RWPE1 (cell line): ENCODE measurements at regions not wholly inside any gene's neighbourhood (a gene's known extent, or its start where the extent isn't known, plus 50 kb on each side); places are given as distances from the start of the nearest gene placed in this dataset.

Experiments
- CTCF ChIA-PET: fragments of 350-600 bp; sonication (Branson Sonifier 250); formaldehyde crosslinking; extraction: SDS; loops from one replicate; lab custom pipeline; 2021; lab: Yijun Ruan, JAX
- POLR2A ChIA-PET: fragments of 400-600 bp; formaldehyde crosslinking; extraction: SDS; loops from one replicate; lab custom pipeline; 2020; ENCODE audit warnings: antibody characterized with exemption; ENCODE audit not compliant: low non-redundant PET; lab: Yijun Ruan, JAX
- DNase-seq: peaks from one replicate; pipeline ENCODE4 v3.0.0; 2012; ENCODE audit warnings: low spot score
- H3K27ac ChIP-seq: fragments of 450-650 bp; 2 replicates; pipeline ENCODE4 v1.5.1; 2017
- TF ChIP-seq, protein P1 (sequence below): fragments of 450-650 bp; conservative IDR thresholded peaks from 2 replicates; pipeline ENCODE4 v1.5.1; 2017; ENCODE audit warnings: low read depth, mild to moderate bottlenecking

GRCh38 chr12:47577206-47577989, 128.4 kb downstream of the RPAP3 start:
- CTCF ChIA-PET: no interaction called here
- TF ChIP-seq, protein P1, sequence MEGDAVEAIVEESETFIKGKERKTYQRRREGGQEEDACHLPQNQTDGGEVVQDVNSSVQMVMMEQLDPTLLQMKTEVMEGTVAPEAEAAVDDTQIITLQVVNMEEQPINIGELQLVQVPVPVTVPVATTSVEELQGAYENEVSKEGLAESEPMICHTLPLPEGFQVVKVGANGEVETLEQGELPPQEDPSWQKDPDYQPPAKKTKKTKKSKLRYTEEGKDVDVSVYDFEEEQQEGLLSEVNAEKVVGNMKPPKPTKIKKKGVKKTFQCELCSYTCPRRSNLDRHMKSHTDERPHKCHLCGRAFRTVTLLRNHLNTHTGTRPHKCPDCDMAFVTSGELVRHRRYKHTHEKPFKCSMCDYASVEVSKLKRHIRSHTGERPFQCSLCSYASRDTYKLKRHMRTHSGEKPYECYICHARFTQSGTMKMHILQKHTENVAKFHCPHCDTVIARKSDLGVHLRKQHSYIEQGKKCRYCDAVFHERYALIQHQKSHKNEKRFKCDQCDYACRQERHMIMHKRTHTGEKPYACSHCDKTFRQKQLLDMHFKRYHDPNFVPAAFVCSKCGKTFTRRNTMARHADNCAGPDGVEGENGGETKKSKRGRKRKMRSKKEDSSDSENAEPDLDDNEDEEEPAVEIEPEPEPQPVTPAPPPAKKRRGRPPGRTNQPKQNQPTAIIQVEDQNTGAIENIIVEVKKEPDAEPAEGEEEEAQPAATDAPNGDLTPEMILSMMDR: no peak
- POLR2A ChIA-PET: no interaction called here
- no peak overlapping the region for H3K27ac ChIP-seq
- DNase-seq: no peak

GRCh38 chr12:47576289-47576945, 129.4 kb downstream of the RPAP3 start:
- no peak for DNase-seq
- no peak overlapping the region for H3K27ac ChIP-seq
- ChIA-PET POLR2A (no interaction called here), CTCF (no interaction called here)
- TF ChIP-seq, protein P1: no peak

- CTCF ChIA-PET: no interaction called here
- DNase-seq: no peak
- no peak overlapping the region for H3K27ac ChIP-seq
- POLR2A ChIA-PET: no interaction called here
- TF ChIP-seq, protein P1: no peak
These were observed 131.4 kb downstream of the RPAP3 start for GRCh38 chr12:47574252-47575021.

- ChIA-PET CTCF (no interaction called here), POLR2A (no interaction called here)
- TF ChIP-seq, protein P1: no peak
- DNase-seq: no peak
- no peak overlapping the region for H3K27ac ChIP-seq
These were observed 132.6 kb downstream of the RPAP3 start for GRCh38 chr12:47573146-47573659.

DNA sequence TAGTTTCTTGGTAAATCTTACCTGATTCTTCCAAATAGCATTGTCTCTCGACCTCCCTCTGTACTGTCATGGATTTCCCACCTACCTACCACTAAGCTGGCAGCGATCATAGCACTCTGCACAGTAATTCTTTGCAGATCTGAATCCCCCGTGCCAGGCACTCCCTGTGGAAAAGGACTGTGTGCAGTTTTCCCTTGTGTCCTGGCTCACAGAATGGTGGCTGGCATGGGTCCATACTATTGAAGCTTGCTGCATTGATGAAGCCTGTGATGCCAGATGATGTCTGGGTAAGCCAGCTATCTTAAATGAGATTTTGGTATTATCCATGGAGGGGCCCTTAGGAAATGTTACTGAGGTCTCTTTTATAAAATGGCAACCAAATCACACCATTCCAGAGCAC, 135.7 kb downstream of the RPAP3 start:
- no peak for DNase-seq
- POLR2A ChIA-PET: no interaction called here
- TF ChIP-seq, protein P1: no peak
- H3K27ac ChIP-seq: no peak overlapping the region
- CTCF ChIA-PET: interaction anchor here (0.8 kb wide), 1 partner anchor 27 kb away, joined by 3 read pairs; no protein-coding TSS in a partner anchor

GRCh38 chr12:47562201-47562600, 143.6 kb downstream of the RPAP3 start:
- ChIA-PET CTCF (no interaction called here), POLR2A (no interaction called here)

More at GRCh38 chr12:47562201-47562600, 143.6 kb downstream of the RPAP3 start:
- no peak overlapping the region for H3K27ac ChIP-seq
- no peak for DNase-seq
- TF ChIP-seq, protein P1: no peak
